AG08395 (cell line): ENCODE measurements at regions not wholly inside any gene's neighbourhood (a gene's known extent, or its start where the extent isn't known, plus 50 kb on each side); places are given as distances from the start of the nearest gene placed in this dataset.

ENCODE experiments used
- DNase-seq: peaks from one replicate; pipeline ENCODE4 v3.0.0; 2012; ENCODE audit warnings: mixed read lengths, low spot score

- DNase-seq, result no peak
Observed at GRCh38 chr3:25291481-25291905, 136.6 kb upstream of the RARB start.

GRCh38 chr3:25292036-25292435 is 136.0 kb upstream of the RARB start:
- no peak for DNase-seq

GRCh38 chr3:25292595-25292994 is 135.5 kb upstream of the RARB start:
- DNase-seq, result no peak

GRCh38 chr3:25293736-25294135 is 134.3 kb upstream of the RARB start:
- DNase-seq, result peak; percentile 3

GRCh38 chr3:25294169-25294805 is 133.8 kb upstream of the RARB start:
- no peak for DNase-seq

- DNase-seq, result no peak
Observed at GRCh38 chr3:25297667-25298585, 130.1 kb upstream of the RARB start.

GRCh38 chr3:25300141-25300540 is 127.9 kb upstream of the RARB start:
- no peak for DNase-seq

GRCh38 chr3:25304916-25305315 is 123.1 kb upstream of the RARB start:
- DNase-seq, result no peak

GRCh38 chr3:25306066-25306465 is 122.0 kb upstream of the RARB start:
- DNase-seq, result no peak

- no peak for DNase-seq
Observed at GRCh38 chr3:25306705-25307104, 121.4 kb upstream of the RARB start.

- no peak for DNase-seq
Observed at GRCh38 chr3:25313286-25313685, 114.8 kb upstream of the RARB start.

GRCh38 chr3:25324954-25325655 is 103.0 kb upstream of the RARB start:
- DNase-seq, result no peak

- no peak for DNase-seq
Observed at GRCh38 chr3:25335356-25335755, 92.7 kb upstream of the RARB start.

- DNase-seq, result no peak
Observed at GRCh38 chr3:25338158-25338725, 89.8 kb upstream of the RARB start.

- no peak for DNase-seq
Observed at GRCh38 chr3:25339225-25339624, 88.8 kb upstream of the RARB start.

GRCh38 chr3:25344670-25345069 is 83.4 kb upstream of the RARB start:
- no peak for DNase-seq

- DNase-seq, result no peak
Observed at GRCh38 chr3:25349095-25349494, 79.0 kb upstream of the RARB start.

GRCh38 chr3:25349828-25350724 is 78.0 kb upstream of the RARB start:
- DNase-seq, result no peak

GRCh38 chr3:25350725-25351114 is 77.3 kb upstream of the RARB start:
- DNase-seq, result no peak

- DNase-seq, result peak; percentile 19
Observed at GRCh38 chr3:25354071-25354470, 74.0 kb upstream of the RARB start.
